Parathyroid adenoma (tissue), 2 donors: ENCODE measurements at regions not wholly inside any gene's neighbourhood (a gene's known extent, or its start where the extent isn't known, plus 50 kb on each side); places are given as distances from the start of the nearest gene placed in this dataset.

Experiments
- H2AFZ ChIP-seq: fragments of 300-600 bp; sonication (generic); one replicate; pipeline ENCODE4 v1.7.0; 2017; ENCODE audit warnings: antibody characterized with exemption, mild to moderate bottlenecking
- H3K27ac ChIP-seq: fragments of 300-600 bp; sonication (generic); one replicate; pipeline ENCODE4 v1.7.0; 2017
- H3K27me3 ChIP-seq: fragments of 300-600 bp; sonication (generic); one replicate; pipeline ENCODE4 v1.7.0; 2017; ENCODE audit warnings: low read length; ENCODE audit not compliant: control insufficient read depth, insufficient read depth
- H3K36me3 ChIP-seq: fragments of 300-600 bp; sonication (generic); one replicate; pipeline ENCODE4 v1.7.0; 2017; ENCODE audit warnings: low read length; ENCODE audit not compliant: control insufficient read depth, insufficient read depth
- H3K4me1 ChIP-seq: fragments of 300-600 bp; sonication (generic); one replicate; pipeline ENCODE4 v1.7.0; 2017; ENCODE audit warnings: control low read depth
- H3K4me2 ChIP-seq: fragments of 300-600 bp; sonication (generic); one replicate; pipeline ENCODE4 v1.7.0; 2017; ENCODE audit warnings: low read length
- H3K4me3 ChIP-seq: fragments of 300-600 bp; sonication (generic); one replicate; pipeline ENCODE4 v1.7.0; 2017; ENCODE audit warnings: low read depth, low read length
- H3K79me2 ChIP-seq: fragments of 300-600 bp; sonication (generic); one replicate; pipeline ENCODE4 v1.7.0; 2017; ENCODE audit warnings: control low read depth
- H3K9ac ChIP-seq: fragments of 300-600 bp; sonication (generic); one replicate; pipeline ENCODE4 v1.7.0; 2017; ENCODE audit warnings: mild to moderate bottlenecking
- H3K9me3 ChIP-seq: fragments of 300-600 bp; sonication (generic); one replicate; pipeline ENCODE4 v1.7.0; 2017; ENCODE audit warnings: low read length; ENCODE audit not compliant: control insufficient read depth
- CTCF ChIP-seq: fragments of 300-600 bp; sonication (generic); IDR thresholded peaks from one replicate; pipeline ENCODE4 v1.7.0; 2017; ENCODE audit warnings: antibody characterized with exemption, mild to moderate bottlenecking
- donor health status: primary hyperparathyroidism.

GRCh38 chr21:27464648-27465047 is 497.8 kb upstream of the ADAMTS5 start:
- no peaks in the 10 kb centered on the region for H3K79me2 ChIP-seq
- no peak for TF ChIP-seq CTCF
- H3K9me3 ChIP-seq: no peaks in the 10 kb centered on the region
- no peaks in the 10 kb centered on the region for H3K4me1 ChIP-seq
- H3K36me3 ChIP-seq: no peaks in the 10 kb centered on the region
- H2AFZ ChIP-seq: no peak overlapping the region
- H3K4me2 ChIP-seq: no peak overlapping the region
- H3K27ac ChIP-seq: no peak overlapping the region
- no peaks in the 10 kb centered on the region for H3K27me3 ChIP-seq
- no peak overlapping the region for H3K9ac ChIP-seq
- no peak overlapping the region for H3K4me3 ChIP-seq

- TF ChIP-seq CTCF: no peak
- H3K79me2 ChIP-seq: no peaks in the 10 kb centered on the region
Observed at GRCh38 chr21:27462726-27463125, 495.8 kb upstream of the ADAMTS5 start.

GRCh38 chr21:27454234-27454633 is 487.3 kb upstream of the ADAMTS5 start:
- Histone ChIP-seq H3K4me2 (no peak overlapping the region), H3K27ac (no peak overlapping the region), H3K9me3 (no peaks in the 10 kb centered on the region), H3K4me3 (no peak overlapping the region), H3K27me3 (no peaks in the 10 kb centered on the region), H3K79me2 (no peaks in the 10 kb centered on the region), H3K36me3 (no peaks in the 10 kb centered on the region), H3K4me1 (no peaks in the 10 kb centered on the region), H3K9ac (no peak overlapping the region), H2AFZ (no peak overlapping the region)
- TF ChIP-seq CTCF: no peak

More at GRCh38 chr21:27462726-27463125, 495.8 kb upstream of the ADAMTS5 start:
- Histone ChIP-seq H3K36me3 (no peaks in the 10 kb centered on the region), H3K4me3 (no peak overlapping the region), H3K9ac (no peak overlapping the region), H3K27me3 (no peaks in the 10 kb centered on the region), H3K4me1 (no peaks in the 10 kb centered on the region), H3K9me3 (no peaks in the 10 kb centered on the region), H3K4me2 (no peak overlapping the region), H3K27ac (no peak overlapping the region), H2AFZ (no peak overlapping the region)

- Histone ChIP-seq H3K4me3 (no peak overlapping the region), H3K4me2 (no peak overlapping the region), H3K79me2 (no peaks in the 10 kb centered on the region), H3K27me3 (no peaks in the 10 kb centered on the region), H3K27ac (no peak overlapping the region), H3K9ac (no peak overlapping the region), H3K4me1 (no peaks in the 10 kb centered on the region), H3K9me3 (no peaks in the 10 kb centered on the region), H3K36me3 (no peaks in the 10 kb centered on the region), H2AFZ (no peak overlapping the region)
- TF ChIP-seq CTCF: no peak
Observed at GRCh38 chr21:27451116-27451515, 484.2 kb upstream of the ADAMTS5 start.

GRCh38 chr21:27450216-27450615 is 483.3 kb upstream of the ADAMTS5 start:
- no peaks in the 10 kb centered on the region for H3K4me1 ChIP-seq
- H3K79me2 ChIP-seq: no peaks in the 10 kb centered on the region
- no peak overlapping the region for H3K4me3 ChIP-seq
- H3K9ac ChIP-seq: no peak overlapping the region
- H2AFZ ChIP-seq: no peak overlapping the region
- no peaks in the 10 kb centered on the region for H3K9me3 ChIP-seq
- no peak for TF ChIP-seq CTCF
- no peaks in the 10 kb centered on the region for H3K36me3 ChIP-seq
- H3K27ac ChIP-seq: no peak overlapping the region
- no peak overlapping the region for H3K4me2 ChIP-seq
- H3K27me3 ChIP-seq: no peaks in the 10 kb centered on the region
